Ascending aorta (tissue), 2 donors: ENCODE measurements at regions not wholly inside any gene's neighbourhood (a gene's known extent, or its start where the extent isn't known, plus 50 kb on each side); places are given as distances from the start of the nearest gene placed in this dataset.
"Not testable (repeated sequence)": the region's sequence is repeated elsewhere in the genome, so short reads cannot be mapped to it uniquely, and the experiment has no call there.

Experiments used
- DNase-seq, 2 donors: peaks; one replicate each; pipeline ENCODE4 v3.0.0-alpha.2; 2019; ENCODE audit warnings: low spot score in 2 of 2
- H3K27ac ChIP-seq, 2 donors: fragments of 200-600 bp; sonication (generic); one replicate each; pipeline ENCODE4 v1.5.1; 2016 to 2017; ENCODE audit warnings: mild to moderate bottlenecking in 1 of 2
- H3K27me3 ChIP-seq: fragments of 200-600 bp; sonication (generic); one replicate; pipeline ENCODE4 v1.5.1; 2017
- H3K36me3 ChIP-seq, 2 donors: fragments of 200-600 bp; sonication (generic); one replicate each; pipeline ENCODE4 v1.5.1; 2016
- H3K4me1 ChIP-seq, 2 donors: fragments of 200-600 bp; sonication (generic); one replicate each; pipeline ENCODE4 v1.5.1; 2016 to 2017; ENCODE audit warnings: mild to moderate bottlenecking in 1 of 2
- H3K4me3 ChIP-seq, 2 donors: fragments of 200-600 bp; sonication (generic); one replicate each; pipeline ENCODE4 v1.5.1; 2016 to 2017; ENCODE audit warnings: mild to moderate bottlenecking in 1 of 2
- H3K9me3 ChIP-seq, 2 donors: fragments of 200-600 bp; sonication (generic); one replicate each; pipeline ENCODE4 v1.5.1; 2016
- CTCF ChIP-seq, 3 experiments: fragments of 200-600 bp in 2 of 3; fragments of 450-650 bp in 1 of 3; sonication (generic) in 2 of 3; IDR thresholded peaks; one replicate each; pipeline ENCODE4 v1.5.1; 2016 to 2019; ENCODE audit warnings: antibody characterized with exemption in 3 of 3, mild to moderate bottlenecking in 1 of 3, moderate library complexity in 1 of 3
- intact Hi-C: fragments of 100-400 bp; cut with DNase I; formaldehyde crosslinking; loops from one replicate; pipeline ENCODE4 v1.15.1; 2023

GRCh38 chr2:31813016-31813415 is 197.8 kb downstream of the MEMO1 start:
- intact Hi-C loops: no loop called here
- Histone ChIP-seq H3K9me3 (no peaks in the 10 kb centered on the region), H3K27ac (no peak overlapping the region), H3K27me3 (no peaks in the 10 kb centered on the region), H3K4me3 (no peak overlapping the region), H3K4me1 (no peaks in the 10 kb centered on the region), H3K36me3 (no peaks in the 10 kb centered on the region)
- TF ChIP-seq CTCF (IDR thresholded peaks at IDR 0.05): no peak
- DNase-seq: no peak

GRCh38 chr2:31812051-31812798 is 198.6 kb downstream of the MEMO1 start:
- Histone ChIP-seq H3K27ac (no peak overlapping the region), H3K4me3 (no peak overlapping the region), H3K36me3 (no peaks in the 10 kb centered on the region), H3K9me3 (no peaks in the 10 kb centered on the region), H3K27me3 (no peaks in the 10 kb centered on the region), H3K4me1 (no peaks in the 10 kb centered on the region)
- intact Hi-C loops: no loop called here
- no peak for DNase-seq
- no peak for TF ChIP-seq CTCF (IDR thresholded peaks at IDR 0.05)

- Histone ChIP-seq H3K27me3 (no peaks in the 10 kb centered on the region), H3K4me1 (no peaks in the 10 kb centered on the region), H3K4me3 (no peak overlapping the region), H3K9me3 (no peaks in the 10 kb centered on the region), H3K27ac (no peak overlapping the region), H3K36me3 (no peaks in the 10 kb centered on the region)
- no peak for DNase-seq
- no peak for TF ChIP-seq CTCF (IDR thresholded peaks at IDR 0.05)
- intact Hi-C loops: no loop called here
These were observed 199.3 kb downstream of the MEMO1 start for GRCh38 chr2:31811482-31811881.

GRCh38 chr2:31810200-31810917 is 200.4 kb downstream of the MEMO1 start:
- no peak overlapping the region for H3K4me3 ChIP-seq
- no peak for TF ChIP-seq CTCF (IDR thresholded peaks at IDR 0.05)
- no peaks in the 10 kb centered on the region for H3K9me3 ChIP-seq
- no peaks in the 10 kb centered on the region for H3K36me3 ChIP-seq
- intact Hi-C loops: no loop called here
- no peaks in the 10 kb centered on the region for H3K4me1 ChIP-seq
- DNase-seq: no peak
- H3K27me3 ChIP-seq: no peaks in the 10 kb centered on the region
- H3K27ac ChIP-seq: no peak overlapping the region

GRCh38 chr2:31805688-31806087 is 205.1 kb downstream of the MEMO1 start:
- H3K4me1 ChIP-seq: no peaks in the 10 kb centered on the region
- no peaks in the 10 kb centered on the region for H3K36me3 ChIP-seq
- no peaks in the 10 kb centered on the region for H3K9me3 ChIP-seq
- no peak for TF ChIP-seq CTCF (IDR thresholded peaks at IDR 0.05)
- no peak overlapping the region for H3K27ac ChIP-seq
- intact Hi-C loops: no loop called here
- DNase-seq: no peak
- H3K27me3 ChIP-seq: no peaks in the 10 kb centered on the region
- H3K4me3 ChIP-seq: no peak overlapping the region

- H3K9me3 ChIP-seq, H3K4me1 ChIP-seq, H3K4me3 ChIP-seq, intact Hi-C loops, H3K27ac ChIP-seq, H3K27me3 ChIP-seq, H3K36me3 ChIP-seq, DNase-seq: not testable (repeated sequence)
These were observed 207.2 kb downstream of the MEMO1 start for GRCh38 chr2:31803481-31804153.
